NCI-H446 treated with DMSO at 0.1 percent for 48 hours (cell line): ENCODE measurements at regions not wholly inside any gene's neighbourhood (a gene's known extent, or its start where the extent isn't known, plus 50 kb on each side); places are given as distances from the start of the nearest gene placed in this dataset.
"Not testable (repeated sequence)": the region's sequence is repeated elsewhere in the genome, so short reads cannot be mapped to it uniquely, and the experiment has no call there.

Experiments
- DNase-seq: peaks from one replicate; lab custom pipeline; 2025; lab: John Stamatoyannopoulos, UW

DNA sequence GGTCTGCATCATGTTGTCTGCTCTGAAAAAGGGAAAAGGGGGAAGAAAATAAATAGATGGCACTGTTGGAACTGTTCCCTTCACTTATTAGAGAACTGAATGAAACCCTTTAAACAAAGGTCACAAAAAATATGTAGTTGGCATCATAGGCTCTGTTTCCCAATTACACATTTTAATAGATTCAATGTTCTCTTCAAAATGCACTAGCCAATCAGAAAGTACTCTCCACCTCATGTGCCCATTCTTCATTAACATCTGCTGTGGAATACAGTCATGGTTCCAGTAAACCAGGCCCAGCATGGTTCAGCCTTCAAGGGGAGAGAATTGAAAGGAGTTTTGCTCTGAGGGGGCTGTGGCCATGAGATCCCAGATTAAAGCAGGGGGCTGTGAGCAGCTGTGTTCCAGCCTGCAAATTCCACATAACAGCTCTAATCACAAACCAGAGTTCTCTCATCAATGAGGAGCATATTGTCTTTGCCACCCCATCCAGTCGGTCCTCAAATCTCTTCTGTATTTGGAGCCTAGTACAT is 165.9 kb upstream of the CREB1 start:
- no peak for DNase-seq

GRCh38 chr2:207370646-207371045 is 159.1 kb upstream of the CREB1 start:
- DNase-seq = no peak

DNA sequence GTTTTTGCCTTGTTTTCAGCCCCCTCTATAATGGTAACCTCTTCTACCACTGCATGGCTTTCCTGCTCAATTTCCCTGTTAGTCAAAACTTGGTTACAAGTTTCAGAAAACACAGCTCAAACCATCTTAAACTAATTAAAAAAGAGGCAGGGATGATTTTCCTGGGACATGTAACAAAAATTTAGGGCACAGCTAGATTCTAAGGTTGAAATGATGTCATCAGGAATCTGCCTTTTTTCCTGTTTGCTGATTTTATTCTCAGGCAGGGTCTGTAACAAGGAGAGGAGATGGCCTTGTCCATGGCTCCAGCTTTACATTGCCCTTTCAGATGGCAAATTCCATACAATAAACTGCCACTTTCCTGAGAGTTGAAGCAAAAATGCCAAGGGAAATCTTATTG is 157.9 kb upstream of the CREB1 start:
- DNase-seq = no peak

DNA sequence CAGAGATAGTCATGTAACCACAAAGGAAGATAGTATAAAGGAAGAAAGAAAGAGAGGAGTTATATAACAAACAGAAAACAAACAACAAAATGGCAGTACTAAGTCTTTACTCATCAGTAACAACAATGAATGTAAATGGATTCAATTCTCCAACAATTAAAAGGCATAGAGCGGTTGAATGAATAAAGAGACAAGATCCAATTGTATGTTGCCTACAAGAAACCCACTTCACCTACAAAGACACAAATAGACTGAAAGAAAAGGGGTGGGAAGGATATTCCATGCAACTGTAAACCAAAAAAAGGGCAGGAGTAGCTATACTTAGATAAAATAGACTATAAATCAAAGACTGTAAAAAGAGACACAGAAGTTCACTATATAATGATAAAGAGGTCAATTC is 157.3 kb upstream of the CREB1 start:
- DNase-seq = no peak

DNA sequence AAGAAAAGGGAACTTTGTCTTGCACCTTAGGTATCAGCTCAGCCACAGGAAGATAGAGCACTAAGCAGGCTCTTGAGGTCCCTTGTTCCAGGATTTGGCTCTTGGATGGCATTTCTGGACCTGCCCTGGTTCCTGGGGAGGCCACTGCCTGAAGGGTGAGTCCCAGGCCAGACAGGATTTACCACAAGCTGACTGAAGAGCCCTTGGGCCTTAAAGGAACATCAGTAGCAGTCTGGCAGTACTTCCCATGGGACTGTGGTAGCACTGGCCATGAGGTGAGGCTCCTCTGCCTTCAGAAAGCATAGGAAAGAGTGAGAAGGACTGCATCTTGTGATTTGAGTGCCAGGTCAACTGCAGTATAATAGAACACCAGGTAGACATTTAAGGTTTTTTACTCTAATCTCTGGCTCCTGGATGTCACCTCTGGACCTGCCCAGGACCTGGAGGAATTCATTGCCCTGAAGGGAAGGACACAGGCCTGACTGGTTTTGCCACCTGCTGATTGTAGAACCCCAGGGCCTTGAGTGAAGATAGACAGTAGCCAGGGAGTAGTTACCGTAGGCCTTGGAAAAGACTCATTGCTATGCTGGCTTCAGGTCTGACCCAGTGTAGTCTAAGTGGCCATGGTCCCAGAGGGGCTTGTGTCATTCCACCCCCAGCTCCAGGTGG is 154.4 kb upstream of the CREB1 start:
- no peak for DNase-seq

DNA sequence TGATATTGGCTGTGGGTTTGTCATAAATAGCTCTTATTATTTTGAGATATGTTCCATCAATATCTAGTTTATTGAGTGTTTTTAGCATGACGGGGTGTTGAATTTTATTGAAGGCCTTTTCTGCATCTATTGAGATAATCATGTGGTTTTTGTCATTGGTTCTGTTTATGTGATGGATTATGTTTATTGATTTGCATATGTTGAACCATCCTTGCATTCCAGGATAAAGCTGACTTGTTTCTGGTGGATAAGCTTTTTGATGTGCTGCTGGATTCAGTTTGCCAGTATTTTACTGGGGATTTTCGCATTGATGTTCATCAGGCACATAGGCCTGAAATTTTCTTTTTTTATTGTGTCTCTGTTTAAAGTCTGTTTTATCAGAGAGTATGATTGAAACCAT is 151.1 kb upstream of the CREB1 start:
- DNase-seq = not testable (repeated sequence)

GRCh38 chr2:207385076-207385475 is 144.7 kb upstream of the CREB1 start:
- DNase-seq = no peak

- no peak for DNase-seq
Measured at GRCh38 chr2:207385903-207386302, 143.9 kb upstream of the CREB1 start.

DNA sequence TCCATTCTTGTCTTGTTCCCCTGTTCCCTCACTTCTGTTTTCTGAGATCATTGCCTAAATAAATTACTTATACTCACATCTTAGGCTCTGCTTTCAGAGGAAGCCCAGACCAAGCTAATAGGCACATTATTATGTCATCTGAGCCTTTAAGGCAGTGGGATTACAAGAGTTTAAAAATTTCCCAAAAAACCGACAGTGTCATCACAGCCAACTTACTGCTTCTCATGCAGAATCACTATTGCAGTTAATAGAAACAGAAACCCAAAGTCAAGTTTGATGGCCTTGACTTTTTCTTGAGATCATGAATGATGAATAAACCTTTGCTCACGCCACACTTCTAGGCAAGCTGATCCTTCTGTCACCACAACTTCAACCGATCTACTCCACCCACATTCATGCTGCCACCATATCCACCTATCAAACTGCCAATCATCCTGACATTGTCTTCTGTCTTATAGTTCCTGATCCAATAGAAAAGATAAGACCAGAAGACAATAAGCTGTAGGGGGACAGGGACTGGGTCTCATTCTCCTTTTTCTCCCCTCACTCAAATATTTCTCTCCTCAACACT is 142.7 kb upstream of the CREB1 start:
- no peak for DNase-seq

- peak; percentile 67 for DNase-seq
Measured at GRCh38 chr2:207390302-207391095, 139.3 kb upstream of the CREB1 start.

GRCh38 chr2:207394203-207394781 is 135.5 kb upstream of the CREB1 start:
- no peak for DNase-seq

- DNase-seq = no peak
Measured at GRCh38 chr2:207394812-207395534, 134.8 kb upstream of the CREB1 start.

DNA sequence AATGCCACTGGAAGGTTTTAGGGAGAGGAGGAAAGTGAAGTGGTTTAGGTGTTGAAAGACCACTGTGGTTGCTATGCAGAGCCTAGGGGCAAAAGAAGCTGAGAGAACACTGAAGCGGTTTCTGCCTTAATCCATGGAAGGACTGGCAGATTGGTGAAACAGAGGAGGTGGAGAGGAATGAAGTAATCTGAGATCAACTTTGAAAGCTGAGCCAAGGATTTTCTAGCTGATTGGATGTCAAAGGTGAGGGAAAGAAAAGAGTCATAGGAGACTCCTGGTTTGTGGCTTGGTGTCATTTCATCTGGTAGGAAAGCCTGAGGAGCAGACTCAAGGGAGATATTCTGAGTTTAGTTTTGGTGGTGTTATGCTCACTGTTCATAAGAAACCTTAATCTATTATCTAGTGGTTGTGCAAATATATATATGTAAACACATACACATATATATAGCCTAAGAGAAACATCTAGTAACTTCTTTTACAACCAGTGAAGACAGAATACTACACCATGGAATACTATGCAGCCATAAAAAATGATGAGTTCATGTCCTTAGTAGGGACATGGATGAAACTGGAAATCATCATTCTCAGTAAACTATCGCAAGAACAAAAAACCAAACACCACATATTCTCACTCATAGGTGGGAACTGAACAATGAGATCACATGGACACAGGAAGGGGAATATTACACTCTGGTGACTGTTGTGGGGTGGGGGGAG is 134.1 kb upstream of the CREB1 start:
- no peak for DNase-seq

GRCh38 chr2:207397917-207398655 is 131.7 kb upstream of the CREB1 start:
- peak; percentile 22 for DNase-seq

- no peak for DNase-seq
Measured at GRCh38 chr2:207399301-207399700, 130.5 kb upstream of the CREB1 start.

- DNase-seq = no peak
Measured at GRCh38 chr2:207401338-207401737, 128.4 kb upstream of the CREB1 start.

- no peak for DNase-seq
Measured at GRCh38 chr2:207403141-207403540, 126.6 kb upstream of the CREB1 start.

DNA sequence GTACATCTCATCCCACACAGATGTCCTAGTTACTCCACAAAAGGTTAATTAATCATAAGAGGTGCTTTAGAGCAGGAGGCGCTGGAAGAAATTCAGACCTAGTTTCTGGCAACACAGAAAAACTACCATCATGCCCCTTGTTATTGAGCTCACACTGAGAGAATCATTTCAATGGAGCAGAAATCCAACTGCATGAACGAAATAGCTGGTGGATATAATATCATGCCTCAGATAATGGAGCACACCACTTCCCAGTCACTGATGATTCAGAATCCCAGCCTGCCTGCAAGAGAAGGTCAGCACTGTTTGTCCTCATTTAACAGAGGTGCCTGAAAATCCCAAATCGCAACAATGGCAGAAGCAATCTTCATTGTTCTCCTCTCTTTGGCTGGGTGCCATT is 125.8 kb upstream of the CREB1 start:
- DNase-seq = peak; percentile 99

GRCh38 chr2:207405150-207405549 is 124.6 kb upstream of the CREB1 start:
- no peak for DNase-seq

GRCh38 chr2:207408086-207408794 is 121.5 kb upstream of the CREB1 start:
- peak; percentile 85 for DNase-seq
